PC-3 (cell line): ENCODE measurements at regions not wholly inside any gene's neighbourhood (a gene's known extent, or its start where the extent isn't known, plus 50 kb on each side); places are given as distances from the start of the nearest gene placed in this dataset.

Source experiments
- ATAC-seq: fragments of 200-7000 bp; cut with Tn5 transposase; 2 replicates; pipeline ENCODE4 v1.9.1; 2020; ENCODE audit warnings: mild to moderate bottlenecking, moderate library complexity
- BruUV-seq: library from RNA; stranded (reverse); fragments of 400-500 nt; replicated peaks from 2 replicates; lab custom pipeline; 2021; lab: Mats Ljungman, UMichigan
- CTCF ChIA-PET: fragments of 300-600 bp; sonication (Branson Sonifier 250); formaldehyde crosslinking; loops from one replicate; lab custom pipeline; 2022; ENCODE audit warnings: antibody characterized with exemption; lab: Charles Lee
- POLR2A ChIA-PET: fragments of 300-600 bp; sonication (Branson Sonifier 250); formaldehyde crosslinking; loops from one replicate; lab custom pipeline; 2022; ENCODE audit warnings: antibody characterized with exemption; ENCODE audit not compliant: unreplicated experiment; lab: Charles Lee
- DNase-seq: peaks from one replicate; pipeline ENCODE4 v3.0.0-alpha.2; 2015
- H2AFZ ChIP-seq: fragments of 300-600 bp; sonication (generic); 2 replicates; pipeline ENCODE4 v1.6.0; 2016; ENCODE audit warnings: antibody characterized with exemption, low read length
- H3F3A ChIP-seq: fragments of 300-600 bp; sonication (generic); one replicate; pipeline ENCODE4 v1.6.0; 2017; ENCODE audit warnings: antibody characterized with exemption, low read length, control low read depth, mild to moderate bottlenecking; ENCODE audit not compliant: unreplicated experiment
- H3K27ac ChIP-seq: fragments of 300-600 bp; sonication (generic); 2 replicates; pipeline ENCODE4 v1.5.1; 2016; ENCODE audit warnings: mild to moderate bottlenecking, low read length
- H3K27me3 ChIP-seq: fragments of 300-600 bp; sonication (generic); 2 replicates; pipeline ENCODE4 v1.6.1; 2016; ENCODE audit warnings: low read length, mixed read lengths
- H3K36me3 ChIP-seq: fragments of 300-600 bp; sonication (generic); 2 replicates; pipeline ENCODE4 v1.6.1; 2016; ENCODE audit warnings: low read depth, mixed run types, low read length, mixed read lengths
- H3K4me1 ChIP-seq: fragments of 300-600 bp; sonication (generic); 2 replicates; pipeline ENCODE4 v1.5.1; 2016; ENCODE audit warnings: low read length; ENCODE audit not compliant: insufficient read depth
- H3K4me2 ChIP-seq: fragments of 300-600 bp; sonication (generic); 2 replicates; pipeline ENCODE4 v1.6.0; 2016; ENCODE audit warnings: low read length
- H3K4me3 ChIP-seq: fragments of 300-600 bp; sonication (generic); 2 replicates; pipeline ENCODE4 v1.5.1; 2016; ENCODE audit warnings: mild to moderate bottlenecking, low read length, mixed read lengths
- H3K79me2 ChIP-seq: fragments of 300-600 bp; sonication (generic); 2 replicates; pipeline ENCODE4 v1.6.1; 2017; ENCODE audit warnings: low read length, mixed read lengths
- H3K9ac ChIP-seq: fragments of 300-600 bp; sonication (generic); 2 replicates; pipeline ENCODE4 v1.6.0; 2016; ENCODE audit warnings: mild to moderate bottlenecking, low read length
- H3K9me2 ChIP-seq: fragments of 300-600 bp; sonication (generic); replicated peaks from 2 replicates; pipeline ENCODE4 v1.6.1; 2016; ENCODE audit warnings: mixed run types, low read length, mixed read lengths
- H3K9me3 ChIP-seq: fragments of 300-600 bp; sonication (generic); 2 replicates; pipeline ENCODE4 v1.6.1; 2016; ENCODE audit warnings: low read length, mixed read lengths
- H4K20me1 ChIP-seq: fragments of 300-600 bp; sonication (generic); 2 replicates; pipeline ENCODE4 v1.6.1; 2016; ENCODE audit warnings: low read length, mixed read lengths
- EZH2 ChIP-seq: fragments of 300-600 bp; sonication (generic); IDR thresholded peaks from one replicate; pipeline ENCODE4 v1.6.1; 2017; ENCODE audit warnings: antibody characterized with exemption, mild to moderate bottlenecking, low read length; ENCODE audit not compliant: unreplicated experiment
- EZH2phosphoT487 ChIP-seq: fragments of 300-600 bp; sonication (generic); IDR thresholded peaks from 2 replicates; pipeline ENCODE4 v1.6.1; 2018; ENCODE audit warnings: mild to moderate bottlenecking, antibody characterized with exemption, low read length, borderline replicate concordance
- intact Hi-C: fragments of 100-400 bp; cut with micrococcal nuclease; formaldehyde crosslinking; loops from 2 replicates; pipeline ENCODE4 v1.9.0; 2023
- TF ChIP-seq, protein P1 (sequence below): fragments of 300-600 bp; sonication (generic); conservative IDR thresholded peaks from 2 replicates; pipeline ENCODE4 v1.5.1; 2017; ENCODE audit warnings: antibody characterized with exemption, low read depth, mild to moderate bottlenecking, low read length

DNA sequence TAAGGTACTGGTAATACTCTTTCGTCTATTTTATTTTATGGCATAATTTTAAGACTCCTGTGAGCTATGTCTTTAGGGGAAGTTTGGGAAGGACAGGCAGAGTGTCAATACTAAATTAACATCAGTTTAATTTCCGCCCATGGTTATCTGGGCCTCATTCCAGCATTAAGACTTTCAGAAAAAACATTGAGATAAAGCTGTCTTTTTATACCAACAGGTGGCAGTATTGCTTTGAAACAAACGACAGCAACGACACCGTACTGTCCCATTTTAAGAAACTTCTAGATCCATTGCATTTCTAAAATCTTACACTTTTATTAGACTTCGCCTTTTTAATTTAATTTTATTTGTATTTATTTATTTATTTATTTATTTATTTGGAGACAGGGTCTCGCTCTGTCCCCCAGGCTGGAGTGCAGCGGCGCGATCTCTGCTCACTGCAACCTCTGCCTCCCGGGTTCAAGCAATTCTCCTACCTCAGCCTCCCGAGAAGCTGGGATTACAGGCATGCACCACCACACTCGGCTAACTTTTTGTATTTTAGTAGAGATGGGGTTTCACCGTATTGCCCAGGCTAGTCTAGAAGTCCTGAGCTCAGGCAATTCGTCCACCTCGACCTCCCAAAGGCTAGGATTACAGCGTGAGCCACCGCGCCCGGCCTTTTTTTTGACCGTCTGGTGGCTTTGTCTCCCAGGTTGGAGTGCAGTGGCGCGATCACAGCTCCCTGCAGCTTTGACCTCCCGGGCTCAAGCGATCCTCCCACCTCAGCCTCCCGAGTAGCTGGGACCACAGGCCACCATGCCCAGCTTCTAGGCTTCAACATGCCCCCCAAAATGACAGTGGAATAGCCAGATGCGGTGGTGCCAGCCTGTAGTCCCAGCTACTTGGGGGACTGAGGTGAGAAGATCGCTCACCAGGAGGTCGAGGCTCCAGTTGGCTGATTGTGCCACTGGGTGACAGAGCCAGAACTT, 78.7 kb upstream of the C1GALT1 start:
- ChIA-PET POLR2A (interaction anchor here (0.5 to 0.6 kb wide), 3 partner anchors 73 to 303 kb away, joined by 3 to 10 read pairs (median 4); no protein-coding TSS in a partner anchor), CTCF (interaction anchor here (0.6 to 1.1 kb wide), 11 partner anchors 10 to 335 kb away, joined by 3 to 23 read pairs (median 5); partner anchors contain the start of gene C1GALT1)
- no peaks in the 10 kb centered on the region for H3F3A ChIP-seq
- H3K79me2 ChIP-seq = no peaks in the 10 kb centered on the region
- TSS peak; percentile 78 for BruUV-seq
- peaks cover 17% of the 10 kb centered on the region for H3K4me1 ChIP-seq
- DNase-seq (peak; percentile 81), ATAC-seq (peak; percentile 58)
- no peaks in the 10 kb centered on the region for H4K20me1 ChIP-seq
- no peaks in the 10 kb centered on the region for H3K9me3 ChIP-seq
- H3K4me3 ChIP-seq = peak overlapping the region; percentile 49
- H2AFZ ChIP-seq = peak overlapping the region; percentile 75
- no peaks in the 10 kb centered on the region for H3K9me2 ChIP-seq
- H3K4me2 ChIP-seq = peak overlapping the region; percentile 78
- TF ChIP-seq EZH2 = no peak
- TF ChIP-seq, protein P1, sequence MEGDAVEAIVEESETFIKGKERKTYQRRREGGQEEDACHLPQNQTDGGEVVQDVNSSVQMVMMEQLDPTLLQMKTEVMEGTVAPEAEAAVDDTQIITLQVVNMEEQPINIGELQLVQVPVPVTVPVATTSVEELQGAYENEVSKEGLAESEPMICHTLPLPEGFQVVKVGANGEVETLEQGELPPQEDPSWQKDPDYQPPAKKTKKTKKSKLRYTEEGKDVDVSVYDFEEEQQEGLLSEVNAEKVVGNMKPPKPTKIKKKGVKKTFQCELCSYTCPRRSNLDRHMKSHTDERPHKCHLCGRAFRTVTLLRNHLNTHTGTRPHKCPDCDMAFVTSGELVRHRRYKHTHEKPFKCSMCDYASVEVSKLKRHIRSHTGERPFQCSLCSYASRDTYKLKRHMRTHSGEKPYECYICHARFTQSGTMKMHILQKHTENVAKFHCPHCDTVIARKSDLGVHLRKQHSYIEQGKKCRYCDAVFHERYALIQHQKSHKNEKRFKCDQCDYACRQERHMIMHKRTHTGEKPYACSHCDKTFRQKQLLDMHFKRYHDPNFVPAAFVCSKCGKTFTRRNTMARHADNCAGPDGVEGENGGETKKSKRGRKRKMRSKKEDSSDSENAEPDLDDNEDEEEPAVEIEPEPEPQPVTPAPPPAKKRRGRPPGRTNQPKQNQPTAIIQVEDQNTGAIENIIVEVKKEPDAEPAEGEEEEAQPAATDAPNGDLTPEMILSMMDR = peak; percentile 68
- peak overlapping the region; percentile 36 for H3K9ac ChIP-seq
- no peaks in the 10 kb centered on the region for H3K36me3 ChIP-seq
- no peaks in the 10 kb centered on the region for H3K27me3 ChIP-seq
- H3K27ac ChIP-seq = no peak overlapping the region
- intact Hi-C loops = loop anchor here (1.0 to 10.0 kb wide), 8 partner anchors 74 to 437 kb away; partner anchors contain the start of gene C1GALT1

DNA sequence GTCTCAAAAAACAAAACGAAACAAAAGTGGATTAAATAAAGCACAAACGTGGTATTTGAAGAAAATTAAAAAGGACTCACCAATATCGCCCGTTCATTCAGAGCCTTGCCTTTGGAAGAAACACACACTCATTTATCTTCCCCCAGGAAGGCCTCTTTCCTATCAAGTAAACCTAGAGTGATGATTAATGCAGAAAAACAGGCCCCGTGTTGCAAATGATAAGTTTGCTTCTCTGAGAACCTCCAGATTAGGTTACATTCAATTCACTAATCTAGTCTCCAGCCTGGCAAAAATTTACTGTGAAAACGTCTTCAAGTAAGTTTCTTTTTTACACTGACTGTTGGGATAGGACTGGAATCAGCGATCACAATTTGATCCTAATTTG, 78.0 kb upstream of the C1GALT1 start:
- POLR2A ChIA-PET = no interaction called here
- DNase-seq (no peak), ATAC-seq (no peak)
- CTCF ChIA-PET = interaction anchor here (1.0 kb wide), 1 partner anchor 312 kb away, joined by 3 read pairs; no protein-coding TSS in a partner anchor
- no peak for TF ChIP-seq EZH2phosphoT487
- TF ChIP-seq, protein P1 = no peak
- TF ChIP-seq EZH2 = no peak
- Histone ChIP-seq H3K9me3 (no peaks in the 10 kb centered on the region), H3K36me3 (no peaks in the 10 kb centered on the region), H4K20me1 (no peaks in the 10 kb centered on the region), H3K4me1 (peaks cover 10% of the 10 kb centered on the region), H3K27me3 (no peaks in the 10 kb centered on the region), H3F3A (no peaks in the 10 kb centered on the region), H3K9me2 (no peaks in the 10 kb centered on the region), H3K4me2 (no peak overlapping the region), H3K4me3 (no peak overlapping the region), H2AFZ (peak overlapping the region; percentile 8; the same call in 1 of the 2 replicates), H3K79me2 (no peaks in the 10 kb centered on the region), H3K27ac (no peak overlapping the region), H3K9ac (no peak overlapping the region)
- intact Hi-C loops = loop anchor here (5.0 to 10.0 kb wide), 3 partner anchors 140 to 333 kb away; no protein-coding TSS in a partner anchor
- BruUV-seq = no TSS peak
